GM10266 (cell line): ENCODE measurements at regions not wholly inside any gene's neighbourhood (a gene's known extent, or its start where the extent isn't known, plus 50 kb on each side); places are given as distances from the start of the nearest gene placed in this dataset.
A peak's percentile ranks its signal among the peaks of the same experiment; 100 is the strongest.

Experiments
- DNase-seq: peaks from one replicate; pipeline ENCODE4 v3.0.0; 2012; ENCODE audit errors: extremely low spot score
- CTCF ChIP-seq: IDR thresholded peaks from 2 replicates; pipeline ENCODE4 v1.5.1; 2012; ENCODE audit warnings: mild to moderate bottlenecking, low read depth; ENCODE audit not compliant: control insufficient read depth, insufficient read depth; ENCODE audit errors: missing control alignments

GRCh38 chr10:7492660-7493046 is 81.8 kb upstream of the SFMBT2 start:
- TF ChIP-seq CTCF, result no peak
- no peak for DNase-seq

- TF ChIP-seq CTCF, result no peak
- peak; percentile 65 for DNase-seq
These were observed 81.3 kb upstream of the SFMBT2 start for GRCh38 chr10:7491949-7492659.

GRCh38 chr10:7491230-7491629 is 80.4 kb upstream of the SFMBT2 start:
- no peak for TF ChIP-seq CTCF
- DNase-seq, result no peak

GRCh38 chr10:7488418-7488829 is 77.6 kb upstream of the SFMBT2 start:
- TF ChIP-seq CTCF, result no peak
- DNase-seq, result no peak

- TF ChIP-seq CTCF, result no peak
- no peak for DNase-seq
These were observed 76.7 kb upstream of the SFMBT2 start for GRCh38 chr10:7487528-7487927.

- TF ChIP-seq CTCF, result no peak
- DNase-seq, result no peak
These were observed 75.7 kb upstream of the SFMBT2 start for GRCh38 chr10:7486528-7486927.

GRCh38 chr10:7485799-7486198 is 75.0 kb upstream of the SFMBT2 start:
- no peak for TF ChIP-seq CTCF
- no peak for DNase-seq
